ENCODE measurements at regions not wholly inside any gene's neighbourhood (a gene's known extent, or its start where the extent isn't known, plus 50 kb on each side); places are given as distances from the start of the nearest gene placed in this dataset.
"Not testable (repeated sequence)": the region's sequence is repeated elsewhere in the genome, so short reads cannot be mapped to it uniquely, and the experiment has no call there.

GRCh38 chr16:27651301-27651700 is 101.4 kb downstream of the KATNIP start:
- Histone ChIP-seq H3K4me3 (ENCODE audit: low read depth, low read length) (no peak overlapping the region), H3K36me3 (ENCODE audit: control insufficient read depth, insufficient read depth, low read length) (peaks cover 4% of the 10 kb centered on the region), H3K27me3 (ENCODE audit: control insufficient read depth, insufficient read depth, low read length) (no peaks in the 10 kb centered on the region)
- TF ChIP-seq CTCF (IDR thresholded peaks at IDR 0.05; ENCODE audit: insufficient read depth, low read depth, low read length): no peak
- DNase-seq (ENCODE audit: low read depth): no peak
- CTCF ChIA-PET: interaction anchor here (0.8 kb wide), 1 partner anchor 20 kb away, joined by 3 read pairs; no protein-coding TSS in a partner anchor
- POLR2A ChIA-PET: no interaction called here

- ChIA-PET POLR2A (no interaction called here), CTCF (interaction anchor here (0.7 kb wide), 1 partner anchor 14 kb away, joined by 4 read pairs; no protein-coding TSS in a partner anchor)
- no peak for TF ChIP-seq CTCF (IDR thresholded peaks at IDR 0.05; ENCODE audit: insufficient read depth, low read depth, low read length)
- H3K27me3 ChIP-seq (ENCODE audit: control insufficient read depth, insufficient read depth, low read length): no peaks in the 10 kb centered on the region
- H3K36me3 ChIP-seq (ENCODE audit: control insufficient read depth, insufficient read depth, low read length): peaks cover 3% of the 10 kb centered on the region
- DNase-seq (ENCODE audit: low read depth): no peak
- no peak overlapping the region for H3K4me3 ChIP-seq (ENCODE audit: low read depth, low read length)
Observed at GRCh38 chr16:27657811-27658210, 107.9 kb downstream of the KATNIP start.

- ChIA-PET CTCF (no interaction called here), POLR2A (no interaction called here)
- TF ChIP-seq CTCF (IDR thresholded peaks at IDR 0.05; ENCODE audit: insufficient read depth, low read depth, low read length): no peak
Observed at GRCh38 chr16:27660507-27660906, 110.6 kb downstream of the KATNIP start.

GRCh38 chr16:27663235-27663634 is 113.3 kb downstream of the KATNIP start:
- POLR2A ChIA-PET; H3K36me3 ChIP-seq (ENCODE audit: control insufficient read depth, insufficient read depth, low read length); H3K27me3 ChIP-seq (ENCODE audit: control insufficient read depth, insufficient read depth, low read length); H3K4me3 ChIP-seq (ENCODE audit: low read depth, low read length); DNase-seq (ENCODE audit: low read depth): not testable (repeated sequence)
- CTCF ChIA-PET: interaction anchor here (1.8 kb wide), 1 partner anchor 23 kb away, joined by 6 read pairs; no protein-coding TSS in a partner anchor

More at GRCh38 chr16:27660507-27660906, 110.6 kb downstream of the KATNIP start:
- DNase-seq (ENCODE audit: low read depth): no peak
- Histone ChIP-seq H3K36me3 (ENCODE audit: control insufficient read depth, insufficient read depth, low read length) (no peaks in the 10 kb centered on the region; the same call in 1 of the 2 replicates), H3K27me3 (ENCODE audit: control insufficient read depth, insufficient read depth, low read length) (no peaks in the 10 kb centered on the region), H3K4me3 (ENCODE audit: low read depth, low read length) (no peak overlapping the region)

GRCh38 chr16:27665881-27666280 is 115.9 kb downstream of the KATNIP start:
- ChIA-PET POLR2A (no interaction called here), CTCF (no interaction called here)
- DNase-seq (ENCODE audit: low read depth): no peak
- TF ChIP-seq CTCF (IDR thresholded peaks at IDR 0.05; ENCODE audit: insufficient read depth, low read depth, low read length): no peak
- no peaks in the 10 kb centered on the region for H3K27me3 ChIP-seq (ENCODE audit: control insufficient read depth, insufficient read depth, low read length)
- H3K4me3 ChIP-seq (ENCODE audit: low read depth, low read length): no peak overlapping the region
- no peaks in the 10 kb centered on the region; the same call in 1 of the 2 replicates for H3K36me3 ChIP-seq (ENCODE audit: control insufficient read depth, insufficient read depth, low read length)
